HG02759 (cell line): ENCODE measurements at regions not wholly inside any gene's neighbourhood (a gene's known extent, or its start where the extent isn't known, plus 50 kb on each side); places are given as distances from the start of the nearest gene placed in this dataset.

Experiments
- ATAC-seq: cut with Tn5 transposase; IDR thresholded peaks from one replicate; pipeline ENCODE4 v1.9.1; 2021; ENCODE audit warnings: mild to moderate bottlenecking, moderate library complexity; ENCODE audit not compliant: unreplicated experiment

- no peak for ATAC-seq
These were observed 362.0 kb downstream of the SOX11 start for GRCh38 chr2:6054161-6054671.

- no peak for ATAC-seq
These were observed 368.9 kb downstream of the SOX11 start for GRCh38 chr2:6060992-6061663.

GRCh38 chr2:6064757-6065156 lies 372.6 kb downstream of the SOX11 start:
- no peak for ATAC-seq

DNA sequence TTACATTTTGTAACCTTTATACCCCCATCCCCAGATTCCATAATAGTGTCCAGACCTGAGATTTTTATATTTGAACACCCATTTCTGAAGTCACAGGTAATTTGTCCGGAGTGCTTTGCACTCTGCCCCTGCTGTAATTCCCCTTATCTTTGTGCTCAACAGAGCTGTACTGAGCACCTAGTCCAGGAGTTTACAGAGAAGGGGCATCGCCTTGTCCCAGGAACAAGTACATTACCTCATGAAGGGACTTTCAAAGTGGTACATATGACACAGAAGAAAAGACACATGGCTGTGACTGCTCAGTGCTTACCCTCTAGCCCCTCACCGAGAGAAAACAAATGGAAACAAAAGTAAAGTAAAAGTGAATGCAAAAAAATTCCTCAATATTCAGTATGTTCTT lies 373.5 kb downstream of the SOX11 start:
- ATAC-seq, result no peak

GRCh38 chr2:6067089-6067488 lies 374.9 kb downstream of the SOX11 start:
- no peak for ATAC-seq

DNA sequence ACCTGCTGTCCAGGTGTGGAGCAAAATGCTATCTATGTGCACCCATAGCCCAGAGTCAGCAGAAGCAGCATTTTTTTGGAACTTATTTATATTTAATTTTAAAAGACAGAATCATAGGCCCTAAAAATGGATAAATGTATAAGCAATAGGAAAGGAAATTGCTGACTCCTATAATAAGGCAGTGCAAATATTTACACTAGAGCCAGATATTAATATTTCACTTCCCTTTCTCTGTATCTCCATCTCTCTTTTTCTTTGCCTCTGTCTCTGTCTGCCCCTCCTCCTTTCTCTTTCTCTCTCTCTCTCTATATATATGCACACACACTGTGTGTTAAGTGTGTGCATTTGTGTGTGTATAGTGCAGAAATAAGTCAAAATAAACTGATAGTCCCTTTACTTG lies 375.6 kb downstream of the SOX11 start:
- no peak for ATAC-seq

- ATAC-seq, result no peak
These were observed 376.2 kb downstream of the SOX11 start for GRCh38 chr2:6068429-6068828.

DNA sequence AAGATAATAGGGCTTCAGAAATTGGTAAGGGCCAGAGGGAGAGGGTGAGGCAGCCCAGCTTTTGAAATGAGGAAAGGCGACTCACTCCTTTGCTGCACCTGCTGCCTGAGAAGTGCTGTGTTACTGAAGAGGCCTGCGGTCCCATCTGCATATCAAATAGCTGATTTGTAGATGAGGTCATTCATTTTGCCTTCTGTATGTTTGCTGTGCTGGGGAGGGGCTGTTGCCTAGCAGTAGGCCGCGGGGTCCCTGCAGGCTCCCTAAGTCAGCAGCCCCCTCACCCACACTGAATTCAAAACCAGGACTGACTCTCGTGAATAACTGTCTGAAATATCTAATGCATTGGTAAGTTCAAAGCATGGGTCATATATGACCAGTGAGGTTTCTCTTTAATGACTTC lies 377.2 kb downstream of the SOX11 start:
- ATAC-seq, result no peak

DNA sequence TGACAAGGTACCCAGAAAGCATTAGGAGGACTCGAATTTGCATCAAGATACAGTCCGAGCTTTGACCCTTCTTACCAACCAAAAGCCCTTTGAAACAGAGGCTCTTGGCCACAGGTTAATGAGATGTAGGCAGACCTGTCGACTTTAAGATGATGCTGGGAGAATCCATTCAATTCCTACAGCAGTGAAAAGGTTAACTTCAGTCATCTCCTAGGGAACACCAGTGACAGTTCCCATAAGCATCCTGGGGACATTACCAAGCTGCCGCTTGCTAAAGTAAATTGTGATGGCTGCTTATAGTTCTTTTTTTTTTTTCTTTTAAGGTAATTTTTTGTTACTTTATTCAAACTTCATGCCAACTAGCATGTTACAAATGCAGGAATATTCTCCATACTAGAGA lies 379.3 kb downstream of the SOX11 start:
- ATAC-seq, result no peak

GRCh38 chr2:6072276-6072675 lies 380.1 kb downstream of the SOX11 start:
- ATAC-seq, result no peak

- ATAC-seq, result no peak
These were observed 380.6 kb downstream of the SOX11 start for GRCh38 chr2:6072768-6073167.

GRCh38 chr2:6073191-6074088 lies 381.3 kb downstream of the SOX11 start:
- ATAC-seq, result no peak

GRCh38 chr2:6074089-6074643 lies 382.0 kb downstream of the SOX11 start:
- ATAC-seq, result no peak

- no peak for ATAC-seq
These were observed 385.4 kb downstream of the SOX11 start for GRCh38 chr2:6077585-6077984.

DNA sequence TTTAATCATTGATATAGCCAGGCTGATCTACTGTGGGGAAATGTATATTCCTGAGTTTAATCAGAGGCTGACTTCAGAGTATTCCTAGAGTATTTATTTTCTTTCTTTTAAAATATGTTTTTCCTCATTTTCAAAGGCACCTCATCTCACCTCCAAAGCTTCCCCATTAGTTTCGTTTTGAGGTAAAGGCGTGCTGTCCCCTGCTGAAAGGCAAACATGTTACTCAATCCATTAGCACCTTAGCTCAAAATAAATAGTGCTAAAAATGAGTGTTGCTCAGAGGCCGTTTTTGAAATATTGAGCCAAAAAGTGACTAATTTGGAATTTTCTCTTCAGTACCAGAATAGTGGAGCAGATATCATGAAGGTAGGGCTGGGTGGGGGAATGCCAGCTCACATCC lies 386.2 kb downstream of the SOX11 start:
- ATAC-seq, result no peak

- ATAC-seq, result no peak
These were observed 387.2 kb downstream of the SOX11 start for GRCh38 chr2:6079405-6079804.

DNA sequence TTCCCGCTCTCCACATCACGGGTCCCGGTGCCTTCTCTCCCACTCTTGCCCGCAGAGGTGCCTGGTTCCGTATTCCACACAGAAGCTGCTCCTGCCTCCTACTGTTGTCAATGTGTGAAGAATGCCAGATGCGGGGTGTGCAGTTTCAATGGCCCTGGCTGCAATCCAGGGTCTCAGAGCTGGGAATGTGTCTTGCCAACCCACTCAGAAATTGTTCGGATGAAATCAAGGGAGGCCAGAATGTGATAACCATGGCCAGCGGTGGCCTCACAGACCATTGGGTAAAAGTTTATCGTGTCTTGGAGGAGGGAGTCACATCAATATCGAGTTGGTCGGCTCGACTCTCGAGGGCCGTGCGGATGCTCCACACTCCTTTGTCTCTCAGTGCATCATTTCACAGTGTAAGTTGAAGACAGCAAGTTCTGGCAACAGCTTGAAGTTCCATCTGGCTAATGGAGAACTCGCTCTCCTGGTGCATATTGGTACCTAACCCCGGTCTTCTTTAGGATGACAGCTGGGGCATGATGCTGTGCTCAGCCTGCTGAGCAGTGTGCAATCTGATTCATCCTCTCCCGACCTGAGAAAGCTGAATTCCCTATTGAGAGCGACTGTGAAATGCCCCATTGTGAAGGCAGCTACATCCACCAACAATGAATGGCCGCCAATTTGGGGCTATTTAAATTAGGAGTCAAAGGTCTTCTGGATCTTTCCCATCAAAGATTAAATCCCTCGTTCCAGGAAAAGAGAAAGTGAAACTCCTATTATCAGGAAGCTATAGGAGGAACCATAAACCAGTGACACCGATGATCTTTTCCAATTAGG lies 389.0 kb downstream of the SOX11 start:
- ATAC-seq, result no peak

DNA sequence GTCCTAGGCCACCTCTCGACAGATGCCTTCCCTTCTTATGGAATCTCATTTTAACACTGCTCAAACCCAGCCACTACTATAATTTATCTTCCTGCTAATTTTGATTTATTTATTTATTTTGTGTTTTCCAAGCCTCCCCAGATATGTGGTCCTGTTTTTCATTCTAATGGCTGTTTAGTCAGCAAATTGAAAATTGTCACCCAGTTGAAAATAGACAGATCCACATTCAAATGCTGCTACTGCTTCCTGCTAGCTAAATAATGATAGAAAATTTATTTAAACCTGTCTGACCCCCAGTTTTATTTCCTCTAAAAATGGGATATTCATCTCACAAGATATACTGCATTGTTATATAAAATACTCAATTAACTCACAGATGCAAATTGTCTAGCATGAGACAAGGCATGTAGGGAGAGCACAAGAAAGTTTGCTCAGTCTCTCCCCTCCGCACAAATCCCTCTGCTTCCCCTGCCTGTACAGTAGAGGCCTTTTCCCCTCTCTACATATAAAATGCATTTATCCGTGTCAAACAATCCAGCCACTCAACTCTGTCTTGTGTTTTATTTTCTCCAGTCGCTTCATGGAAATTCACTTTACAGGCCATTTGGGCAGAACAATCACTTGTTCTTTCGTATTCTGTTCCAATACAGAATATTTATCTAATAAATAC lies 389.9 kb downstream of the SOX11 start:
- no peak for ATAC-seq

- ATAC-seq, result no peak
These were observed 390.4 kb downstream of the SOX11 start for GRCh38 chr2:6082625-6083018.

- no peak for ATAC-seq
These were observed 391.0 kb downstream of the SOX11 start for GRCh38 chr2:6083136-6083535.
